ENCODE measurements at regions not wholly inside any gene's neighbourhood (a gene's known extent, or its start where the extent isn't known, plus 50 kb on each side); places are given as distances from the start of the nearest gene placed in this dataset.

DNA sequence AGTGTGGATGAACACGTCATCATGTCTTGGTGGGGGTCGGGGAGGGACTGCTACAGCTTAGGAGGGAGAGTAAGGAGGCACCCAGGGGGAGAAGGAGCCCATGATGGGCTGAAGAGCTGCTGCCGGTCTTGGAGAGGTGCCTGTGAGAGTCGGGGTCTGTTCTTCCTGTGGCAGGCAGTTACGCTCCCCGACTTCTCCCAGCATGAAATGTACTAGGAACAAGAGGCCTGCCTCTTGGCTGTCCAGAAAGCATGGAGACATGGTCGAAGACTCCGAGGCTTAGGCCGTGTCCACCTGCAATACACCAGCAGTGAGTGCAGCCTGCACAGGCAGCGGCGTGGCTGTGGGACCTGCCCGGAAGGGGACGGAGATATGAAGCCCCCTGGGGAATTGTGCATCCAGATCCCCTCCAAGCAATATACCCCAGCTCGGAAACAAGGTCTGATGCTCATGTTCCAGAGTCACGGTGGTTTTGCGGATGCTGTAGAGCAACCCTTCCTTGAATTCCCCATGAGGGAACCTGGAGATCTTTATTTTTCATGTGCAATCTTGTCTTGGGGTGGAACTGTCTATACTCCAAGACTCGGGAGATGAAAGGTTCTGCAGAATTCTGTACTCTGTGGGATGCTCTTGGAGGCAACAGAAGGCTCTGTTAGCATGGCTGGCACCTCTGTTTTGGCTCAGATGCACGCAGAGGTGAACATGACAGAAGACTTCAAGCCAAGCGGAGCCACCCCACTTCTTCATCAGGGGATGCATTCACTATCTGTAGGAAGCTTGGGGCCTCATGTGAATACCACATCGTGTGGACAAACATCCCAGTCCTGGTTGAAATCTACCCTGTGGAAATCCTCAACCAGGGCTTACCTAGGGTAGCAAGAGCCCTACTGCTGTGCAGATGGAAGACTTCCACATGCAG lies 374.9 kb upstream of the IRX4 start:
- no peaks in the 10 kb centered on the region for H3K27me3 ChIP-seq (ENCODE audit: control insufficient read depth, insufficient read depth, low read length)
- no peak overlapping the region for H3K27ac ChIP-seq (ENCODE audit: low read depth, low read length)
- no peak overlapping the region for H3K4me3 ChIP-seq (ENCODE audit: low read depth, low read length)
- H3K9ac ChIP-seq (ENCODE audit: low read length) = no peak overlapping the region
- no peaks in the 10 kb centered on the region for H3K4me1 ChIP-seq (ENCODE audit: control insufficient read depth, insufficient read depth, low read length)
- H3K36me3 ChIP-seq (ENCODE audit: control insufficient read depth, insufficient read depth, low read length) = no peaks in the 10 kb centered on the region
- H3K9me3 ChIP-seq (ENCODE audit: control insufficient read depth, insufficient read depth, low read depth, low read length) = no peaks in the 10 kb centered on the region

DNA sequence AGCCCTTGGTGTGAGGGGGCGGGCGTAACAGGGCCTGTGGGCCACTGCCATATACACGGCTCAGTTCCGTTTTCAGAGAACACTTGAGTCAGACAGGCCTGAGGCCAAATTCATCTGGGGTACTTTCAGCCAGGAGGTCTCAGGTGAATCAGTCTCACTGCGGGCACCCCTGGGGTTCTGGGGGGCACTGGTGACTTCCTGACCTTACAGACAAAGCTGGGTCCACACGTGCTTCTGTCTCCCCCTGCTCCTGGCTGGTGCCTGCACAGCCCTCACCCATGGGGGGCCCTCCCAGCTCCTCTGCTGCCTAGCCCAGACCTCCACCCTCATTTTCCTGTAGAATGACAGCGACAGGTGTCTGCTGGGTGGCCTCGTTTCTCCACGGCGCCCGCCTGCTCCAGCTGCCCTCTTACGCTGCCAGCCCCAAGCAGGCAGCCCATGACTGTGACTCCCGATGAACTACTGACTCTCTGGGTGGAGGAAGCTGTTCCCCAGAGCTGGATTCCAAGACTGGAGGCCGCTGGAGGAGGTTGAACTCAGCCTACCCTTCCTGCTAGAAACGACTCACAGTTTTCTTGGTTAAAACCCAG lies 374.1 kb upstream of the IRX4 start:
- Histone ChIP-seq H3K4me1 (ENCODE audit: control insufficient read depth, insufficient read depth, low read length) (no peaks in the 10 kb centered on the region), H3K9me3 (ENCODE audit: control insufficient read depth, insufficient read depth, low read depth, low read length) (no peaks in the 10 kb centered on the region), H3K9ac (ENCODE audit: low read length) (no peak overlapping the region), H3K27ac (ENCODE audit: low read depth, low read length) (no peak overlapping the region), H3K36me3 (ENCODE audit: control insufficient read depth, insufficient read depth, low read length) (no peaks in the 10 kb centered on the region), H3K4me3 (ENCODE audit: low read depth, low read length) (no peak overlapping the region), H3K27me3 (ENCODE audit: control insufficient read depth, insufficient read depth, low read length) (no peaks in the 10 kb centered on the region)

GRCh38 chr5:2255915-2256690 lies 373.4 kb upstream of the IRX4 start:
- no peaks in the 10 kb centered on the region for H3K9me3 ChIP-seq (ENCODE audit: control insufficient read depth, insufficient read depth, low read depth, low read length)
- no peak overlapping the region for H3K4me3 ChIP-seq (ENCODE audit: low read depth, low read length)
- H3K27ac ChIP-seq (ENCODE audit: low read depth, low read length) = no peak overlapping the region
- H3K4me1 ChIP-seq (ENCODE audit: control insufficient read depth, insufficient read depth, low read length) = no peaks in the 10 kb centered on the region
- H3K27me3 ChIP-seq (ENCODE audit: control insufficient read depth, insufficient read depth, low read length) = no peaks in the 10 kb centered on the region
- H3K36me3 ChIP-seq (ENCODE audit: control insufficient read depth, insufficient read depth, low read length) = no peaks in the 10 kb centered on the region
- no peak overlapping the region for H3K9ac ChIP-seq (ENCODE audit: low read length)

GRCh38 chr5:2254880-2255750 lies 372.4 kb upstream of the IRX4 start:
- Histone ChIP-seq H3K4me3 (ENCODE audit: low read depth, low read length) (no peak overlapping the region), H3K27ac (ENCODE audit: low read depth, low read length) (no peak overlapping the region), H3K4me1 (ENCODE audit: control insufficient read depth, insufficient read depth, low read length) (no peaks in the 10 kb centered on the region), H3K9me3 (ENCODE audit: control insufficient read depth, insufficient read depth, low read depth, low read length) (no peaks in the 10 kb centered on the region), H3K36me3 (ENCODE audit: control insufficient read depth, insufficient read depth, low read length) (no peaks in the 10 kb centered on the region), H3K9ac (ENCODE audit: low read length) (no peak overlapping the region), H3K27me3 (ENCODE audit: control insufficient read depth, insufficient read depth, low read length) (no peaks in the 10 kb centered on the region)

DNA sequence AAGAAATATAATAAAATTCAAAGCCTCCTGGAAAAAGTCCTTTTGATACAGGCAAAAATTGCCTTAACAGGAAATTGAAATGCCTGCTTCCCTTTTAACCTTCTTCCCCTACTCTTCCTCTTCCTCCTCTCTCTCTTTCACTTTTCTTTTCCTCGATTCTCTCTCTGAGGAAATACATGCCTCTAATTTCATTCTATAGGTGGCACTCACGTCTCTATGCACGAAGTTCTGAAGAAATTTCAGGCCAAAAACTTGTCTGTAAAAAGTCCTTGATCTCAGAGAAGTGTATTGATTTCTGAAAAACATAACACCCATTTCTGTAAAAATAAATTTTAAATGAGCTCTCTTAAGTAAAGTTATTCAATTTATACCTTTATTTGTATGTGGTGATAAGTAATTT lies 371.7 kb upstream of the IRX4 start:
- no peaks in the 10 kb centered on the region for H3K4me1 ChIP-seq (ENCODE audit: control insufficient read depth, insufficient read depth, low read length)

GRCh38 chr5:2253040-2253975 lies 370.6 kb upstream of the IRX4 start:
- Histone ChIP-seq H3K27ac (ENCODE audit: low read depth, low read length) (no peak overlapping the region), H3K27me3 (ENCODE audit: control insufficient read depth, insufficient read depth, low read length) (no peaks in the 10 kb centered on the region), H3K4me3 (ENCODE audit: low read depth, low read length) (no peak overlapping the region), H3K9ac (ENCODE audit: low read length) (no peak overlapping the region), H3K9me3 (ENCODE audit: control insufficient read depth, insufficient read depth, low read depth, low read length) (no peaks in the 10 kb centered on the region), H3K36me3 (ENCODE audit: control insufficient read depth, insufficient read depth, low read length) (no peaks in the 10 kb centered on the region), H3K4me1 (ENCODE audit: control insufficient read depth, insufficient read depth, low read length) (no peaks in the 10 kb centered on the region)

More for the DNA sequence above, 371.7 kb upstream of the IRX4 start:
- H3K9me3 ChIP-seq (ENCODE audit: control insufficient read depth, insufficient read depth, low read depth, low read length) = no peaks in the 10 kb centered on the region
- no peak overlapping the region for H3K27ac ChIP-seq (ENCODE audit: low read depth, low read length)
- no peaks in the 10 kb centered on the region for H3K36me3 ChIP-seq (ENCODE audit: control insufficient read depth, insufficient read depth, low read length)
- H3K9ac ChIP-seq (ENCODE audit: low read length) = no peak overlapping the region
- no peak overlapping the region for H3K4me3 ChIP-seq (ENCODE audit: low read depth, low read length)
- H3K27me3 ChIP-seq (ENCODE audit: control insufficient read depth, insufficient read depth, low read length) = no peaks in the 10 kb centered on the region

- Histone ChIP-seq H3K27ac (ENCODE audit: low read depth, low read length) (no peak overlapping the region), H3K9ac (ENCODE audit: low read length) (no peak overlapping the region), H3K4me1 (ENCODE audit: control insufficient read depth, insufficient read depth, low read length) (no peaks in the 10 kb centered on the region), H3K9me3 (ENCODE audit: control insufficient read depth, insufficient read depth, low read depth, low read length) (no peaks in the 10 kb centered on the region), H3K27me3 (ENCODE audit: control insufficient read depth, insufficient read depth, low read length) (no peaks in the 10 kb centered on the region), H3K36me3 (ENCODE audit: control insufficient read depth, insufficient read depth, low read length) (no peaks in the 10 kb centered on the region), H3K4me3 (ENCODE audit: low read depth, low read length) (no peak overlapping the region)
Measured at GRCh38 chr5:2251751-2252150, 369.0 kb upstream of the IRX4 start.

DNA sequence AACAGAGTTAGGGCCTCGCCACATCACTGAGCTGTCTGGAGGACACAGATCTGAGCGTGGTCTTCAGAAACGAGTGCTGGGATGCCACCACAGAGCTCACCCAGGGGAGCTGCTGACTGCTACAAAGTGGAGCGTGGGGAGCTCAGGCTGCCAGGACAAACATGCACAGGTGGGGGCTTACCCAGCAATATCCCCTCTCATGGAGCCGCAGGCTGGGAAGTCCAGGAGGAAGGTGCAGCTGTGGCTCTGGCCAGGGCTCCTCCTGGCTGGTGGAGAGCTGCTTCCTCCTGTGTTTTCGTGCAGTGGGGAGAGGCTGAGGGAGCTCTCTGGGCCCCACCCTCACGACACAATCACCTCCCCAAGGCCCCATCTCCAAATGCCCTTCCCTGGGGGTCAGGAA lies 368.6 kb upstream of the IRX4 start:
- Histone ChIP-seq H3K9ac (ENCODE audit: low read length) (no peak overlapping the region), H3K4me1 (ENCODE audit: control insufficient read depth, insufficient read depth, low read length) (no peaks in the 10 kb centered on the region), H3K4me3 (ENCODE audit: low read depth, low read length) (no peak overlapping the region), H3K27ac (ENCODE audit: low read depth, low read length) (no peak overlapping the region), H3K27me3 (ENCODE audit: control insufficient read depth, insufficient read depth, low read length) (no peaks in the 10 kb centered on the region), H3K9me3 (ENCODE audit: control insufficient read depth, insufficient read depth, low read depth, low read length) (no peaks in the 10 kb centered on the region), H3K36me3 (ENCODE audit: control insufficient read depth, insufficient read depth, low read length) (no peaks in the 10 kb centered on the region)

GRCh38 chr5:2250365-2250950 lies 367.7 kb upstream of the IRX4 start:
- H3K27me3 ChIP-seq (ENCODE audit: control insufficient read depth, insufficient read depth, low read length) = no peaks in the 10 kb centered on the region
- no peak overlapping the region for H3K4me3 ChIP-seq (ENCODE audit: low read depth, low read length)
- H3K36me3 ChIP-seq (ENCODE audit: control insufficient read depth, insufficient read depth, low read length) = no peaks in the 10 kb centered on the region
- H3K4me1 ChIP-seq (ENCODE audit: control insufficient read depth, insufficient read depth, low read length) = no peaks in the 10 kb centered on the region
- no peak overlapping the region for H3K9ac ChIP-seq (ENCODE audit: low read length)
- H3K9me3 ChIP-seq (ENCODE audit: control insufficient read depth, insufficient read depth, low read depth, low read length) = no peaks in the 10 kb centered on the region
- H3K27ac ChIP-seq (ENCODE audit: low read depth, low read length) = no peak overlapping the region

Data from HUES6 (cell line).